ENCODE measurements at regions not wholly inside any gene's neighbourhood (a gene's known extent, or its start where the extent isn't known, plus 50 kb on each side); places are given as distances from the start of the nearest gene placed in this dataset.

DNA sequence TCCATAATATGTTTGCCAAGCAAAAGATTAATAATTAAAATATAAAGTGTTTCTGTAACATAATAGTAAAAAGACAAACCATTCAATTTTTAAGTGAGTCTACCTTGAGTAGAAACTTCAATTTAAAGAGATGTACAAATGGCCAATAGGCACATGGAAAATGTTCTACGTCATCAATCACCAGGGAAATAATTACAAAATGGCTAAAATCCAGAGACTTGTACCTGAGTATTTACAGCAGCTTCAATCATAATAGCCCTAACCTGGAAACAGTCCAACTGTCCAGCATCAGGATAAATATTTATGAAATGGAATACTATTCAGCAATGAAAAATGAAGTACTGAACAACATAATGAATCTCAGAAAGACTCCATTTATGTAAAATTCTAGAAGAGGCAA, 95.5 kb upstream of the FAR2 start:
- DNase-seq (ENCODE audit: low read depth): no peak
- TF ChIP-seq CTCF (conservative IDR thresholded peaks at IDR 0.05; ENCODE audit: low read depth, low read length): no peak
- H3K4me3 ChIP-seq (ENCODE audit: low read length): no peak overlapping the region

GRCh38 chr12:29054858-29055663, 94.0 kb upstream of the FAR2 start:
- DNase-seq (ENCODE audit: low read depth): no peak
- no peak for TF ChIP-seq CTCF (conservative IDR thresholded peaks at IDR 0.05; ENCODE audit: low read depth, low read length)
- no peak overlapping the region for H3K4me3 ChIP-seq (ENCODE audit: low read length)

- TF ChIP-seq CTCF (conservative IDR thresholded peaks at IDR 0.05; ENCODE audit: low read depth, low read length): no peak
- no peak overlapping the region for H3K4me3 ChIP-seq (ENCODE audit: low read length)
- no peak for DNase-seq (ENCODE audit: low read depth)
These were observed 83.0 kb upstream of the FAR2 start for GRCh38 chr12:29066011-29066588.

- no peak overlapping the region for H3K4me3 ChIP-seq (ENCODE audit: low read length)
- DNase-seq (ENCODE audit: low read depth): no peak
- no peak for TF ChIP-seq CTCF (conservative IDR thresholded peaks at IDR 0.05; ENCODE audit: low read depth, low read length)
These were observed 81.6 kb upstream of the FAR2 start for GRCh38 chr12:29067430-29067829.

- H3K4me3 ChIP-seq (ENCODE audit: low read length): no peak overlapping the region
- TF ChIP-seq CTCF (conservative IDR thresholded peaks at IDR 0.05; ENCODE audit: low read depth, low read length): no peak
- no peak for DNase-seq (ENCODE audit: low read depth)
These were observed 78.8 kb upstream of the FAR2 start for GRCh38 chr12:29070309-29070708.

DNA sequence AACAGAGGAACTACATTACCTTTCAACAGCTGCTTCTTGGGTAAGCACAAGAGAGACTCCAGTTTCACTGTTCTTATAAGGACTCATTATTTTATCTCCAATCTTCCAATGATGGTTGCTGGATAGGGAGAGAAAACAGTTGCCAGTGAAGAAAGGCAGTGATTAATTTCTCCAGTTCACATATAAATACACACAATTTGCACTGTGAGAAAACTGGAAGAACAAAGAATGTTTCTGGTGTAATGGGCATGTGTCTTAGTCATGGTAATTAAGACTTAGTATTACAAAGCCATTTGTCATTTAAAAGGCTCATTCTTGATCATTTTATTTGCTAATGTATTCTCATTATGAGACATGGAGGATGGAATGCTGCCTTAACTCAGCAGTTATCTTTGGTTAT, 78.0 kb upstream of the FAR2 start:
- no peak overlapping the region for H3K4me3 ChIP-seq (ENCODE audit: low read length)
- no peak for DNase-seq (ENCODE audit: low read depth)
- no peak for TF ChIP-seq CTCF (conservative IDR thresholded peaks at IDR 0.05; ENCODE audit: low read depth, low read length)

- H3K4me3 ChIP-seq (ENCODE audit: low read length): no peak overlapping the region
- DNase-seq (ENCODE audit: low read depth): no peak
- no peak for TF ChIP-seq CTCF (conservative IDR thresholded peaks at IDR 0.05; ENCODE audit: low read depth, low read length)
These were observed 76.4 kb upstream of the FAR2 start for GRCh38 chr12:29072631-29073030.

Data from retinal pigment epithelial cell (primary cell).